GM23338 (cell line): ENCODE measurements at regions not wholly inside any gene's neighbourhood (a gene's known extent, or its start where the extent isn't known, plus 50 kb on each side); places are given as distances from the start of the nearest gene placed in this dataset.
"Not testable (repeated sequence)": the region's sequence is repeated elsewhere in the genome, so short reads cannot be mapped to it uniquely, and the experiment has no call there.

Experiments used
- ATAC-seq: fragments of 200-7000 bp; cut with Tn5 transposase; 3 replicates; pipeline ENCODE4 v1.9.1; 2020
- DNase-seq: peaks from one replicate; pipeline ENCODE4 v3.0.0-alpha.2; 2015; ENCODE audit warnings: low spot score
- H2AFZ ChIP-seq: fragments of 200-600 bp; sonication (generic); 2 replicates; pipeline ENCODE4 v1.8.0; 2016; ENCODE audit warnings: antibody characterized with exemption, mild to moderate bottlenecking, moderate library complexity
- H3F3A ChIP-seq: fragments of 200-600 bp; sonication (generic); replicated peaks from 2 replicates; pipeline ENCODE4 v1.8.0; 2017; ENCODE audit warnings: antibody characterized with exemption, mixed run types, low read depth
- H3K27ac ChIP-seq: fragments of 200-600 bp; sonication (generic); 2 replicates; pipeline ENCODE4 v1.6.1; 2016; ENCODE audit warnings: low read depth
- H3K27me3 ChIP-seq: fragments of 200-600 bp; sonication (generic); 2 replicates; pipeline ENCODE4 v1.8.0; 2016; ENCODE audit warnings: mild to moderate bottlenecking, mixed run types, moderate library complexity; ENCODE audit not compliant: insufficient read depth
- H3K36me3 ChIP-seq: fragments of 200-600 bp; sonication (generic); 2 replicates; pipeline ENCODE4 v1.8.0; 2016; ENCODE audit warnings: mild to moderate bottlenecking; ENCODE audit not compliant: insufficient read depth
- H3K4me1 ChIP-seq: fragments of 200-600 bp; sonication (generic); 2 replicates; pipeline ENCODE4 v1.8.0; 2016; ENCODE audit warnings: mild to moderate bottlenecking, moderate library complexity; ENCODE audit not compliant: insufficient read depth
- H3K4me2 ChIP-seq: fragments of 200-600 bp; sonication (generic); 2 replicates; pipeline ENCODE4 v1.7.1; 2017; ENCODE audit warnings: mixed run types
- H3K4me3 ChIP-seq: fragments of 200-600 bp; sonication (generic); 2 replicates; pipeline ENCODE4 v1.6.1; 2016; ENCODE audit warnings: mixed run types
- H3K79me2 ChIP-seq: fragments of 200-600 bp; sonication (generic); replicated peaks from 2 replicates; pipeline ENCODE4 v1.8.0; 2017; ENCODE audit warnings: mild to moderate bottlenecking; ENCODE audit not compliant: insufficient read depth
- H3K9me2 ChIP-seq: fragments of 200-600 bp; sonication (generic); 2 replicates; pipeline ENCODE4 v1.8.0; 2017; ENCODE audit not compliant: insufficient read depth
- H4K20me1 ChIP-seq: fragments of 200-600 bp; sonication (generic); replicated peaks from 2 replicates; pipeline ENCODE4 v1.8.0; 2017; ENCODE audit warnings: mild to moderate bottlenecking; ENCODE audit not compliant: insufficient read depth
- H3K27ac Mint-ChIP-seq: 2 replicates; pipeline ENCODE4 v1.8.0; 2020; ENCODE audit warnings: inconsistent platforms, mild to moderate bottlenecking, moderate library complexity, mixed read lengths
- H3K27me3 Mint-ChIP-seq: 3 replicates; pipeline ENCODE4 v1.8.0; 2022; ENCODE audit warnings: low read depth, mild to moderate bottlenecking, moderate library complexity, mixed read lengths, inconsistent platforms; ENCODE audit not compliant: insufficient read depth, poor library complexity
- H3K36me3 Mint-ChIP-seq: 3 replicates; pipeline ENCODE4 v1.8.0; 2021; ENCODE audit warnings: low read depth, mild to moderate bottlenecking, inconsistent platforms, moderate library complexity, mixed read lengths
- H3K4me1 Mint-ChIP-seq: 3 replicates; pipeline ENCODE4 v1.8.0; 2020; ENCODE audit warnings: mild to moderate bottlenecking, inconsistent platforms, mixed read lengths
- H3K4me3 Mint-ChIP-seq: 3 replicates; pipeline ENCODE4 v1.8.0; 2021; ENCODE audit warnings: moderate library complexity, mild to moderate bottlenecking, inconsistent platforms, mixed read lengths
- H3K9me3 Mint-ChIP-seq: 3 replicates; pipeline ENCODE4 v1.8.0; 2020; ENCODE audit warnings: moderate library complexity, mild to moderate bottlenecking, inconsistent platforms, mixed read lengths
- CREB1 ChIP-seq: fragments of 250-450 bp; sonication (Bioruptor Pico); IDR thresholded peaks from 2 replicates; pipeline ENCODE4 v1.5.0; 2020; ENCODE audit warnings: low read depth, mild to moderate bottlenecking, moderate library complexity
- CTCF ChIP-seq, 2 experiments: fragments of 200-600 bp in 1 of 2; sonication (generic) in 1 of 2; conservative IDR thresholded peaks; 2 replicates each; pipeline versions ENCODE4 v1.5.1 to v1.6.1; 2016 to 2017; ENCODE audit warnings: antibody characterized with exemption in 2 of 2, low read depth in 2 of 2, mild to moderate bottlenecking in 2 of 2, moderate library complexity in 1 of 2
- ETS1 ChIP-seq: IDR thresholded peaks from 2 replicates; pipeline ENCODE4 v1.6.1; 2016; ENCODE audit warnings: antibody characterized with exemption
- EZH2 ChIP-seq: fragments of 200-600 bp; sonication (generic); IDR thresholded peaks from one replicate; pipeline ENCODE4 v1.8.0; 2017; ENCODE audit warnings: antibody characterized with exemption, mild to moderate bottlenecking, low read depth; ENCODE audit not compliant: unreplicated experiment
- EZH2phosphoT487 ChIP-seq: fragments of 200-600 bp; sonication (generic); IDR thresholded peaks from one replicate; pipeline ENCODE4 v1.8.1; 2018; ENCODE audit warnings: antibody characterized with exemption; ENCODE audit not compliant: unreplicated experiment
- NANOG ChIP-seq: IDR thresholded peaks from 2 replicates; pipeline ENCODE4 v1.6.1; 2016; ENCODE audit warnings: antibody characterized with exemption, borderline replicate concordance
- REST ChIP-seq: IDR thresholded peaks from one replicate; pipeline ENCODE4 v1.6.1; 2018; ENCODE audit warnings: antibody characterized with exemption; ENCODE audit not compliant: unreplicated experiment
- STAT1 ChIP-seq: IDR thresholded peaks from one replicate; pipeline ENCODE4 v1.6.1; 2016; ENCODE audit warnings: antibody characterized with exemption; ENCODE audit not compliant: unreplicated experiment
- ZNF114 ChIP-seq: fragments of 250-450 bp; sonication (Bioruptor Pico); IDR thresholded peaks from 2 replicates; pipeline ENCODE4 v1.5.0; 2020; ENCODE audit warnings: mild to moderate bottlenecking, moderate library complexity
- ZNF331 ChIP-seq: fragments of 250-450 bp; sonication (Bioruptor Pico); IDR thresholded peaks from 2 replicates; pipeline ENCODE4 v1.5.0; 2020; ENCODE audit warnings: low read depth, mild to moderate bottlenecking, moderate library complexity

- TF ChIP-seq EZH2phosphoT487 = no peak
- TF ChIP-seq EZH2 = no peak
- no peak for TF ChIP-seq ZNF114 (CRISPR knock-in tag)
- no peak for TF ChIP-seq CTCF (conservative IDR thresholded peaks at IDR 0.05; ENCODE audit: low read depth in 2 of 2)
- no peak for TF ChIP-seq CREB1 (CRISPR knock-in tag)
- no peak for TF ChIP-seq STAT1
Measured at GRCh38 chr2:201542291-201542690, 90.8 kb downstream of the STRADB start (continued).

- not testable (repeated sequence) for H3K27me3 ChIP-seq, H3K36me3 Mint-ChIP-seq, H3K27ac ChIP-seq, H3K9me2 ChIP-seq, H3K79me2 ChIP-seq, H3K4me3 ChIP-seq, H2AFZ ChIP-seq, DNase-seq, ATAC-seq, H3F3A ChIP-seq, H4K20me1 ChIP-seq, H3K4me2 ChIP-seq, H3K36me3 ChIP-seq, H3K27me3 Mint-ChIP-seq, H3K4me3 Mint-ChIP-seq, H3K4me1 Mint-ChIP-seq, H3K9me3 Mint-ChIP-seq, H3K4me1 ChIP-seq, H3K27ac Mint-ChIP-seq
Measured at GRCh38 chr2:201539271-201539670, 87.7 kb downstream of the STRADB start.

GRCh38 chr2:201538025-201538424 is 86.5 kb downstream of the STRADB start:
- Mint-ChIP-seq H3K27ac (no peak overlapping the region), H3K9me3 (peaks cover 2% of the 10 kb centered on the region; the same call in 1 of the 3 replicates), H3K36me3 (no peaks in the 10 kb centered on the region), H3K4me3 (no peak overlapping the region), H3K4me1 (no peaks in the 10 kb centered on the region), H3K27me3 (no peaks in the 10 kb centered on the region)
- H3K4me3 ChIP-seq = no peak overlapping the region
- H3K27me3 ChIP-seq = no peaks in the 10 kb centered on the region
- H2AFZ ChIP-seq = no peak overlapping the region
- no peaks in the 10 kb centered on the region for H3K79me2 ChIP-seq
- no peaks in the 10 kb centered on the region for H3K9me2 ChIP-seq
- H3K4me2 ChIP-seq = no peak overlapping the region
- H3K36me3 ChIP-seq = no peaks in the 10 kb centered on the region
- ATAC-seq = no peak
- H3K4me1 ChIP-seq = no peaks in the 10 kb centered on the region
- no peak overlapping the region for H3K27ac ChIP-seq
- DNase-seq = no peak
- H3F3A ChIP-seq = no peaks in the 10 kb centered on the region
- H4K20me1 ChIP-seq = no peaks in the 10 kb centered on the region
- TF ChIP-seq ETS1 (no peak), REST (no peak), ZNF331 (CRISPR knock-in tag) (no peak), CTCF (conservative IDR thresholded peaks at IDR 0.05; ENCODE audit: low read depth in 2 of 2) (no peak), EZH2 (no peak), NANOG (no peak), STAT1 (no peak)
